ENCODE measurements at regions not wholly inside any gene's neighbourhood (a gene's known extent, or its start where the extent isn't known, plus 50 kb on each side); places are given as distances from the start of the nearest gene placed in this dataset.
"Not testable (repeated sequence)": the region's sequence is repeated elsewhere in the genome, so short reads cannot be mapped to it uniquely, and the experiment has no call there.

- DNase-seq = no peak
Measured at GRCh38 chr12:47478426-47478825, 227.4 kb downstream of the RPAP3 start.

DNA sequence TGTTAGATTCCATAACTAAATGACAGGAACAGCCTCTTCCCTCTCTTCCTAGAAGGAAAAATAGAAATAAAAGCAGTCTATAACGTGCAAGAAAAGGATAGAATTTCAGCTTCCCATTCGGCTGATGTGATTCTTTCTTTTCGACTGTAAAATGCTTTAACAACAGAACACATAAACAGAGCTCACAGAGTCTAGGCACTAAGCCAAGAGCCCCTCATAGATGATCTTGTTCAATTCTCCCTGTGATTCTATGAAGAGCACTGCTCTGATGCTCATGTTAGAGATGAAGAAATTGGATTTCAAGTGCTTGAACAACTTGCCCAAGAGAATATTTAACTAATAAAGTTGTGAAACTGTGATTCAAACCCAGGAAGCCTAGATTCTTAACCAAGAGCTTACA is 232.7 kb downstream of the RPAP3 start:
- peak; percentile 80 for DNase-seq

GRCh38 chr12:47470349-47470748 is 235.5 kb downstream of the RPAP3 start:
- DNase-seq = not testable (repeated sequence)

DNA sequence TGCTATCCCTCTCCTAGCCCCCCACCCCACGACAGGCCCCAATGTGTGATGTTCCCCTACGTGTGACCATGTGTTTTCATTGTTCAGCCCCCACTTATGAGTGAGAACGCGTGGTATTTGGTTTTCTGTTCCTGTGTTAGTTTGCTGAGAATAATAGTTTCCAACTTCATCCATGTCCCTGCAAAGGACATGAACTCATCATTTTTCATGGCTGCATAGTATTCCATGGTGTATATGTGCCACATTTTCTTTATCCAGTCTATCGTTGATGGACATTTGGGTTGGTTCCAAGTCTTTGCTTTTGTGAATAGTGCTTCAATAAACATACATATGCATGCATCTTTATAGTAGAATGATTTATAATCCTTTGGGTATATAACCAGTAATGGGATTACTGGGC is 241.9 kb downstream of the RPAP3 start:
- not testable (repeated sequence) for DNase-seq

GRCh38 chr12:47458279-47458678 is 247.6 kb downstream of the RPAP3 start:
- DNase-seq = no peak

DNA sequence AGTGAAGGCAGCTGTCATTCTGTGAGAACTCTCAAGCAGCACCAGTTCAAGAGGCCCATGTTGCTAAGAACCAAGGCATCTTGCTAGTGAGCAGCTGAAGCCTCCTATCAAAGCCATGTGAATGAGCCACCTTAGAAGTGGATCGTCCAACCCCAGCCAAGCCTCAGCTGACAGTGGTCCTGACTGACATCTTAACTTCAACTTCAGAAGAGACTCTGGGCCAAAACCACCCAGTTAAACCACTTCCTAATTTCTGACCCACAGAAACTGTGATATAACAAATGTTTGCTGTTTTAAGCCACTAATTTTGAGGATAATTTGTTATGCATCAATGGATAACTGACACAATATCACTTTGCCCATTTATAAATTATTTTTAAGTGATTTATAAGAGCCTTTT is 256.0 kb downstream of the RPAP3 start:
- DNase-seq = no peak

GRCh38 chr12:47442310-47442709 is 263.5 kb downstream of the RPAP3 start:
- no peak for DNase-seq

DNA sequence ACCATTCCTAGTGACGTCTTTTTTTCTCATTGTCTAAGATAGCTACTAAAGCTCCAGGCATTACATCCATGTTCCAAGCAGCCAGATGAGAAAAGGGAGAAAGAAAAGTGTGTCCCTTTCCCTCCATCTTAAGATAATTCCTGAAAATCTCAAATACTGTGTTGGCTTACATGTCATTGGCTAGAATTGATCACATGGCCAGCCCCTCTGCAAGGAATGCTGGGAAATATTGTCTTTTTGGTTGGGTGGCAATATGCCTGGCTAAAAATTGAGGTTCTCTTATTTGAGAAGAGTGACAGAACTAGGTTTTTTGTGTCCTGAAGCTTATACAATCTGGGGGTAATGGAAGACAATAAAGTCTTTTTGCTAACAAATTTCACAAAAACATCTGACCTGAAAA is 264.3 kb downstream of the RPAP3 start:
- DNase-seq = no peak

- DNase-seq = no peak
Measured at GRCh38 chr12:47438175-47438574, 267.7 kb downstream of the RPAP3 start.

- DNase-seq = no peak
Measured at GRCh38 chr12:47437570-47437969, 268.3 kb downstream of the RPAP3 start.

GRCh38 chr12:47433876-47434275 is 272.0 kb downstream of the RPAP3 start:
- DNase-seq = no peak

DNA sequence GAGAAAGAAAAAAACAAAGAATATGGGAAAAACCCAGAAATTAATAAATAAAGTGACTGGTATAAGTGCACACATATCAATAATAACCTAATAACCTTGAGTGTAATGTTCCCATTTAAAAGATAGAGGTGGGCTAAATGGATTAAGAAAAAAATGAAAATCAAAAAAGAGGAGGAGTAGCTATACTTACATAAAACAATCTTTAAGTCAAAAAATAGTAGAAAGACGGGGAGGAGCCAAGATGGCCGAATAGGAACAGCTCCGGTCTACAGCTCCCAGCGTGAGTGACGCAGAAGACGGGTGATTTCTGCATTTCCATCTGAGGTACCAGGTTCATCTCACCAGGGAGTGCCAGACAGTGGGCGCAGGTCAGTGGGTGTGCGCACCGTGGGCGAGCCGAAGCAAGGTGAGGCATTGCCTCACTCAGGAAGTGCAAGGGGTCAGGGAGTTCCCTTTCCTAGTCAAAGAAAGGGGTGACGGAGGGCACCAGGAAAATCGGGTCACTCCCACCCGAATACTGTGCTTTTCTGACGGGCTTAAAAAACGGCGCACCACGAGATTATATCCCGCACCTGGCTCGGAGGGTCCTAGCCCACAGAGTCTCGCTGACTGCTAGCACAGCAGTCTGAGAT is 279.0 kb downstream of the RPAP3 start:
- not testable (repeated sequence) for DNase-seq

GRCh38 chr12:47422611-47423010 is 283.2 kb downstream of the RPAP3 start:
- no peak for DNase-seq

DNA sequence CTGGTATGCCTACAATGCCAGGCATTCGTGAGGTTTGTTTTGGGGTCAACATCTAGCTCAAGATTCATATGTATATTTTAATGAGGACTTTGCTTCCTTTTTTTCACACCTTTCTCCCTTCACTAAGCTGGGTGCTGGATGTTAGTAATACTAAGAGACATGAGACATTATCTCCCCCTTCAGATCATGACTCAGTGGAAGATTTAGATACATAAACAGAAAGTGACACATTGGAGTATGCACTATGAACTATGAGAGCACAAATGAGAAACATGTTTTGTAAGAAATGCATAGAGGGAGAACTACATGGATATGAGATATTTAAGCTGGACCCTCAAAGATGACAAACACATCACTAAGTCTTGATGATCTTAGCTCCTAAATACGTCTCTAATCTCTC is 286.3 kb downstream of the RPAP3 start:
- no peak for DNase-seq

DNA sequence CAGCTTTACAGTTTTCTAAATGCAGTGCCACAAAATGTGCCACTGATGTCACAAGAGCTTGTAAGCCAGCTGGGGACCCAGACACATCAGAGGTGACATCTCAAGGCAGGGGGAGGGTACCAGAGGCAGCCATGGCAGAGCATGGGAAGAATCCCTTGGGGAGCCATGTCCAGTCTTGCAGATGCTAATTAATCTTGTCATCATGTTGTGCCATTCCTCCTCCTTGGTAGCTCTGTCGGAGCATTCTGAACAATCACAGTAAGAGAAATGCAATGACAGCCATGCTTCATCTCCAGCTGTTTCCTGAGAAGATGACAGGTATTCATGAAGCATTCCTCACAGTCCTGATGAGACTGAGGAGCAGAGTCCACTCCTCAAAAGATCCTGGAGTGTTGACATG is 287.9 kb downstream of the RPAP3 start:
- no peak for DNase-seq

DNA sequence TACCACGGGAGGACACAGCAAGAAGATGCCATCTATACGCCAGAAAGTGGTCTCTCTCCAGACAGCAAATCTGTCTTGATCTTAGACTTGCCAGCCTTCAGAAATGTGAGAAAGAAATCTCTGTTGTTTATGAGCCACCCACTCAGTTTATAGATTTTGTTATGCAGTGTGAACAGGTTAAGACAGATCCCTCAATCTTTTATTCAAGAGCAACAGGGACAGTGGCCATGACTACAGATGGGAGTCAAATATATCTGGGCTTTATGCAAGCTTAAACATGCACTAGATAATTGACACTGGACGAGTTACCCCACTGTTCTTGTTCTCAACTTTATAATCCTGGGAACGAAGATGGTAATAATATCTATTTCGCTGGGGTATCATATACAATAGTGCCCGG is 288.7 kb downstream of the RPAP3 start:
- peak; percentile 8 for DNase-seq

- DNase-seq = no peak
Measured at GRCh38 chr12:47415054-47415453, 290.8 kb downstream of the RPAP3 start.

DNA sequence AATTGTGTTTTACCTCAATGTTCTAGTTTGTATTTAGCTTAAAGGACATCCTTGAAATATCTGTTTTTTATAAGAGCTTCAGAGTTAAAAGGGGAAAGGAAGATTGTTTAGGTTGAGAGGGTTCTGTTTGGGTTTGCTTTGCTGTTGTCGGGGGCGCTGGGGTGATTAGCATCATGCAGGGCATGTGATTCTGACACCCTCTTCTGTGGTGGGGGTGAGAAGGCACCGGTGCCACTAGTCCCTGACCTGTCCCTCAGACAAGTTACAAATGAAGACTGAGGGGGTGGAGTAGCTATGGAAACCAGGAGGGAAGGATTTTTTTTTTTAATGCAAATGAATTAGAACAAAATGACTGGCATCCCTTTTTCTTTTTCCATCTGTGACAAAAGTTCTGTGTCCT is 291.3 kb downstream of the RPAP3 start:
- no peak for DNase-seq

GRCh38 chr12:47413806-47414205 is 292.0 kb downstream of the RPAP3 start:
- DNase-seq = no peak

- DNase-seq = no peak
Measured at GRCh38 chr12:47412601-47413236, 293.1 kb downstream of the RPAP3 start.

DNA sequence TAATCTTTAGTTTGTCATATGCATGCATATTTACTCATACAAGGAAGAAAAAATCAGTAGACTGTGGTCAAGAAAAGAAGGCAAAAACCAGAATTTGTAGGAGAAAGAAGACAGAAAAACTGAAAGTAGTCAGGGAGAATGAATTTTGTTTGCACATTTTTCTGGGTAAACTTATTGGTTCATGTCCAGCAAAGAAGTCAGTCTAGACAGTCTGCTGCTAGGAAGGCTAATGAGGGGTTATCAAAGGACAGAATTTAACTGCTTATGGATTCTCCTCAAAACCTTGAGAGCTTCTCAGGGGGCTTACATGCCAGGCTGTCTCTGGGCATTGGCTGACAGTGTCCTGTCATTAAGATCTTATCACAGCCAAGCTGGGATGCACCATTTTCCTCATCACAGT is 293.9 kb downstream of the RPAP3 start:
- peak; percentile 15 for DNase-seq

DNA sequence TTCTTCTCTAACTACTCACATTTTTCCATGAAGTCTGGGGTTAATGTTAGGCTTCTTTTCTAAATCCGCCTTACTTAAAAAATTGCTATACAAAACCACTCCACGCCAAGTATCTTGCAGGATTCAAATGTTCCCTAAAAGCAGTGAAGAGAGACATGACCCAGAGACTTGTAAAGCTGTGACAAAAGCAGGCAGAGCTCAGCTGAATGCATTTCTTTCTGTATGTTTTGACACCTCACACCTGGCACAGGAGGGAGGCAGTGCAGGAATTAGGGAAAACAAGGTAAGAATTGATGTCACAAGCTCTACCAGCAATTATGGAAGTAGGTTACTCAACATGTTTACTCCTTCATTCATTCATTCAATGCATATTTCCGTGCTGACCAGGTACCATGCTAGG is 295.0 kb downstream of the RPAP3 start:
- no peak for DNase-seq

- DNase-seq = no peak
Measured at GRCh38 chr12:47410383-47410782, 295.4 kb downstream of the RPAP3 start.

- DNase-seq = no peak
Measured at GRCh38 chr12:47409310-47409987, 296.4 kb downstream of the RPAP3 start.
